ENCODE measurements at regions not wholly inside any gene's neighbourhood (a gene's known extent, or its start where the extent isn't known, plus 50 kb on each side); places are given as distances from the start of the nearest gene placed in this dataset.

GRCh38 chr1:192878249-192878648 lies 69.4 kb downstream of the RGS2 start:
- TF ChIP-seq, protein P1, sequence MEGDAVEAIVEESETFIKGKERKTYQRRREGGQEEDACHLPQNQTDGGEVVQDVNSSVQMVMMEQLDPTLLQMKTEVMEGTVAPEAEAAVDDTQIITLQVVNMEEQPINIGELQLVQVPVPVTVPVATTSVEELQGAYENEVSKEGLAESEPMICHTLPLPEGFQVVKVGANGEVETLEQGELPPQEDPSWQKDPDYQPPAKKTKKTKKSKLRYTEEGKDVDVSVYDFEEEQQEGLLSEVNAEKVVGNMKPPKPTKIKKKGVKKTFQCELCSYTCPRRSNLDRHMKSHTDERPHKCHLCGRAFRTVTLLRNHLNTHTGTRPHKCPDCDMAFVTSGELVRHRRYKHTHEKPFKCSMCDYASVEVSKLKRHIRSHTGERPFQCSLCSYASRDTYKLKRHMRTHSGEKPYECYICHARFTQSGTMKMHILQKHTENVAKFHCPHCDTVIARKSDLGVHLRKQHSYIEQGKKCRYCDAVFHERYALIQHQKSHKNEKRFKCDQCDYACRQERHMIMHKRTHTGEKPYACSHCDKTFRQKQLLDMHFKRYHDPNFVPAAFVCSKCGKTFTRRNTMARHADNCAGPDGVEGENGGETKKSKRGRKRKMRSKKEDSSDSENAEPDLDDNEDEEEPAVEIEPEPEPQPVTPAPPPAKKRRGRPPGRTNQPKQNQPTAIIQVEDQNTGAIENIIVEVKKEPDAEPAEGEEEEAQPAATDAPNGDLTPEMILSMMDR (IDR thresholded peaks at IDR 0.05; ENCODE audit: insufficient read depth, low read length, poor library complexity, severe bottlenecking) = no peak
- no peak for TF ChIP-seq EZH2phosphoT487 (conservative IDR thresholded peaks at IDR 0.05; ENCODE audit: low read length)
